ENCODE measurements at regions not wholly inside any gene's neighbourhood (a gene's known extent, or its start where the extent isn't known, plus 50 kb on each side); places are given as distances from the start of the nearest gene placed in this dataset.

DNA sequence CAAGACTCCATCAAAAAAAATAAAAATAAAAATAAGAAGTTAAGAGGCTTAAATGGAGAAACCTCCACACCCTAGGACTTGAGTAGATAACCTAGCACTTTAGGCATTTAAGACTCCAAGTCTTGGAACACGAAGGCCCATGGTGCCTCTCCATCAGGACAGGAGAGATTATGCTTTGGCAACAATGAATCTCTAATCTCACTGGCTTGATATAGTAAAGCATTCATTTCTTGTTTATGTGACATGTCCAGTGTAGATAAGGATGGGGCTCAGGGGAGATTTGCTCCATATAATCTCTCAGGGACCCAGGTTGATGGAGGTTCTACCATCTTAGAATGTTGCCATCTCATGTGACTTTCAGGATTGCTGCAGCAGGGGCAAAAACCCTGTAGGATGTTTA is 117.7 kb upstream of the FUT8 start:
- no peak overlapping the region for H2AFZ ChIP-seq (ENCODE audit: control insufficient read depth, low read length)

DNA sequence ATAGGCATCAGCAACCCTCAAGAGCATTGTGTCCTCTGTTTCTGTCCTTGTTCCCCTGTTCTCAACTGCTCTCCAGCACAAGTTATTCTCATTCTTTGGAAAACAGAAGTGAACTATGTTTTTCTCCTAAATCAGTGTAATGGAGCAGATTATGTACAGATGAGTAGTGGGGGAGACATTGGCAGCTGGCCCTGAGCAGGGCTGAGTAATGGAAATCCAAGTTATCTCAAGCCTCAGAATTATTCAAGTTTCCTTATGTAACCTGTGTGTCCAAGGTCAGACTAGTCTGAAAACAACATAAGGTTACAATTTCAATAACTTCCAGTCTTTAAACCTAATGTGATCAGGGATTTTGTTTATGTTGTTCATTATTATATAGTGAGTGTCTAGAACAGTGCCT is 116.1 kb upstream of the FUT8 start:
- no peaks in the 10 kb centered on the region for H3K9me3 ChIP-seq (ENCODE audit: control insufficient read depth, low read depth, low read length)
- H3K27me3 ChIP-seq (ENCODE audit: control insufficient read depth, extremely low read depth, insufficient read depth, low read length), result no peaks in the 10 kb centered on the region
- H2AFZ ChIP-seq (ENCODE audit: control insufficient read depth, low read length), result no peak overlapping the region
- FAIRE-seq (no peak), DNase-seq (ENCODE audit: low read depth, low spot score) (no peak)
- peaks cover 3% of the 10 kb centered on the region for H3K4me1 ChIP-seq (ENCODE audit: control insufficient read depth, extremely low read depth, insufficient read depth, low read length)
- no peak overlapping the region for H3K27ac ChIP-seq (ENCODE audit: control insufficient read depth, insufficient read depth, low read length)
- H3K79me2 ChIP-seq (ENCODE audit: control insufficient read depth, insufficient read depth, low read length), result no peaks in the 10 kb centered on the region
- no peak overlapping the region for H3K4me3 ChIP-seq (ENCODE audit: control insufficient read depth in 2 of 3, extremely low read depth in 1 of 3, insufficient read depth in 2 of 3, low read depth in 1 of 3, low read length in 3 of 3)
- dilution Hi-C loops (cut with MboI; ENCODE audit: extremely low pct_ligation_motif_present, low sequenced_read_pairs), result no loop called here
- H3K36me3 ChIP-seq (ENCODE audit: control insufficient read depth in 2 of 2, extremely low read depth in 1 of 2, insufficient read depth in 2 of 2, low read length in 2 of 2), result no peaks in the 10 kb centered on the region
- no peaks in the 10 kb centered on the region for H4K20me1 ChIP-seq (ENCODE audit: control insufficient read depth, extremely low read depth, insufficient read depth, low read length)
- no peak overlapping the region for H3K9ac ChIP-seq (ENCODE audit: control insufficient read depth, extremely low read depth, insufficient read depth, low read length)
- no peaks in the 10 kb centered on the region for H3K9me1 ChIP-seq (ENCODE audit: control insufficient read depth, extremely low read depth, insufficient read depth, low read length)
- H3K4me2 ChIP-seq (ENCODE audit: control insufficient read depth, extremely low read depth, insufficient read depth, low read depth, low read length), result no peak overlapping the region
- TF ChIP-seq EZH2 (IDR thresholded peaks at IDR 0.05; ENCODE audit: low read length), result no peak
- TF ChIP-seq, protein P1, sequence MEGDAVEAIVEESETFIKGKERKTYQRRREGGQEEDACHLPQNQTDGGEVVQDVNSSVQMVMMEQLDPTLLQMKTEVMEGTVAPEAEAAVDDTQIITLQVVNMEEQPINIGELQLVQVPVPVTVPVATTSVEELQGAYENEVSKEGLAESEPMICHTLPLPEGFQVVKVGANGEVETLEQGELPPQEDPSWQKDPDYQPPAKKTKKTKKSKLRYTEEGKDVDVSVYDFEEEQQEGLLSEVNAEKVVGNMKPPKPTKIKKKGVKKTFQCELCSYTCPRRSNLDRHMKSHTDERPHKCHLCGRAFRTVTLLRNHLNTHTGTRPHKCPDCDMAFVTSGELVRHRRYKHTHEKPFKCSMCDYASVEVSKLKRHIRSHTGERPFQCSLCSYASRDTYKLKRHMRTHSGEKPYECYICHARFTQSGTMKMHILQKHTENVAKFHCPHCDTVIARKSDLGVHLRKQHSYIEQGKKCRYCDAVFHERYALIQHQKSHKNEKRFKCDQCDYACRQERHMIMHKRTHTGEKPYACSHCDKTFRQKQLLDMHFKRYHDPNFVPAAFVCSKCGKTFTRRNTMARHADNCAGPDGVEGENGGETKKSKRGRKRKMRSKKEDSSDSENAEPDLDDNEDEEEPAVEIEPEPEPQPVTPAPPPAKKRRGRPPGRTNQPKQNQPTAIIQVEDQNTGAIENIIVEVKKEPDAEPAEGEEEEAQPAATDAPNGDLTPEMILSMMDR (optimal IDR thresholded peaks at IDR 0.05 in 1 of 3, IDR thresholded peaks at IDR 0.05 in 1 of 3, conservative IDR thresholded peaks at IDR 0.05 in 1 of 3; ENCODE audit: extremely low read depth in 1 of 3, insufficient read depth in 2 of 3, low read length in 3 of 3), result no peak

More for the DNA sequence above, 117.7 kb upstream of the FUT8 start:
- H3K9me3 ChIP-seq (ENCODE audit: control insufficient read depth, low read depth, low read length), result no peaks in the 10 kb centered on the region
- no peak overlapping the region for H3K27ac ChIP-seq (ENCODE audit: control insufficient read depth, insufficient read depth, low read length)
- dilution Hi-C loops (cut with MboI; ENCODE audit: extremely low pct_ligation_motif_present, low sequenced_read_pairs), result no loop called here
- H3K4me2 ChIP-seq (ENCODE audit: control insufficient read depth, extremely low read depth, insufficient read depth, low read depth, low read length), result no peak overlapping the region
- H3K9ac ChIP-seq (ENCODE audit: control insufficient read depth, extremely low read depth, insufficient read depth, low read length), result no peak overlapping the region
- FAIRE-seq (no peak), DNase-seq (ENCODE audit: low read depth, low spot score) (no peak)
- H3K4me3 ChIP-seq (ENCODE audit: control insufficient read depth in 2 of 3, extremely low read depth in 1 of 3, insufficient read depth in 2 of 3, low read depth in 1 of 3, low read length in 3 of 3), result no peak overlapping the region
- H3K36me3 ChIP-seq (ENCODE audit: control insufficient read depth in 2 of 2, extremely low read depth in 1 of 2, insufficient read depth in 2 of 2, low read length in 2 of 2), result no peaks in the 10 kb centered on the region
- H3K27me3 ChIP-seq (ENCODE audit: control insufficient read depth, extremely low read depth, insufficient read depth, low read length), result no peaks in the 10 kb centered on the region
- H3K79me2 ChIP-seq (ENCODE audit: control insufficient read depth, insufficient read depth, low read length), result no peaks in the 10 kb centered on the region
- H4K20me1 ChIP-seq (ENCODE audit: control insufficient read depth, extremely low read depth, insufficient read depth, low read length), result no peaks in the 10 kb centered on the region
- no peak for TF ChIP-seq EZH2 (IDR thresholded peaks at IDR 0.05; ENCODE audit: low read length)
- TF ChIP-seq, protein P1 (optimal IDR thresholded peaks at IDR 0.05 in 1 of 3, IDR thresholded peaks at IDR 0.05 in 1 of 3, conservative IDR thresholded peaks at IDR 0.05 in 1 of 3; ENCODE audit: extremely low read depth in 1 of 3, insufficient read depth in 2 of 3, low read length in 3 of 3), result no peak
- H3K4me1 ChIP-seq (ENCODE audit: control insufficient read depth, extremely low read depth, insufficient read depth, low read length), result peaks cover 8% of the 10 kb centered on the region
- H3K9me1 ChIP-seq (ENCODE audit: control insufficient read depth, extremely low read depth, insufficient read depth, low read length), result no peaks in the 10 kb centered on the region

Measured in keratinocyte (primary cell).